Esophagus (tissue), 2 donors: ENCODE measurements at regions not wholly inside any gene's neighbourhood (a gene's known extent, or its start where the extent isn't known, plus 50 kb on each side); places are given as distances from the start of the nearest gene placed in this dataset.
"Not testable (repeated sequence)": the region's sequence is repeated elsewhere in the genome, so short reads cannot be mapped to it uniquely, and the experiment has no call there.

ENCODE experiments used
- H3K27ac ChIP-seq, 2 donors: one replicate each; pipeline ENCODE4 v1.5.1; 2013; ENCODE audit warnings: low read depth in 2 of 2, mild to moderate bottlenecking in 2 of 2, inconsistent platforms in 1 of 2, low read length in 1 of 2, moderate library complexity in 1 of 2
- H3K27me3 ChIP-seq, 2 donors: one replicate each; pipeline ENCODE4 v1.6.1; 2013; ENCODE audit warnings: low read length in 2 of 2, control low read depth in 1 of 2, mild to moderate bottlenecking in 1 of 2; ENCODE audit not compliant: insufficient read depth in 2 of 2, control insufficient read depth in 1 of 2
- H3K36me3 ChIP-seq, 2 donors: one replicate each; pipeline ENCODE4 v1.6.1; 2013; ENCODE audit warnings: low read length in 1 of 2; ENCODE audit not compliant: control insufficient read depth in 2 of 2, insufficient read depth in 2 of 2
- H3K4me1 ChIP-seq, 2 donors: one replicate each; pipeline ENCODE4 v1.6.1; 2013; ENCODE audit warnings: low read length in 1 of 2; ENCODE audit not compliant: control insufficient read depth in 2 of 2, insufficient read depth in 2 of 2
- H3K4me3 ChIP-seq, 2 donors: one replicate each; pipeline ENCODE4 v1.5.1; 2013; ENCODE audit warnings: low read length in 2 of 2, mild to moderate bottlenecking in 2 of 2, low read depth in 1 of 2, moderate library complexity in 1 of 2
- H3K9me3 ChIP-seq, 2 donors: one replicate each; pipeline ENCODE4 v1.6.1; 2013; ENCODE audit warnings: mild to moderate bottlenecking in 2 of 2, low read depth in 1 of 2, low read length in 1 of 2, moderate library complexity in 1 of 2; ENCODE audit not compliant: control insufficient read depth in 2 of 2, insufficient read depth in 1 of 2
- WGBS, 2 donors: extraction: QIAGEN DNeasy Blood & Tissue Kit; methylation state at CpG; one replicate each; pipeline ENCODE4 v1.1.7; 2013; 5-methylcytosine and 5-hydroxymethylcytosine counted together
- donor health status: healthy with polysubstance abuse.
- donor health status: Bipolar disorder and iron deficiency.

DNA sequence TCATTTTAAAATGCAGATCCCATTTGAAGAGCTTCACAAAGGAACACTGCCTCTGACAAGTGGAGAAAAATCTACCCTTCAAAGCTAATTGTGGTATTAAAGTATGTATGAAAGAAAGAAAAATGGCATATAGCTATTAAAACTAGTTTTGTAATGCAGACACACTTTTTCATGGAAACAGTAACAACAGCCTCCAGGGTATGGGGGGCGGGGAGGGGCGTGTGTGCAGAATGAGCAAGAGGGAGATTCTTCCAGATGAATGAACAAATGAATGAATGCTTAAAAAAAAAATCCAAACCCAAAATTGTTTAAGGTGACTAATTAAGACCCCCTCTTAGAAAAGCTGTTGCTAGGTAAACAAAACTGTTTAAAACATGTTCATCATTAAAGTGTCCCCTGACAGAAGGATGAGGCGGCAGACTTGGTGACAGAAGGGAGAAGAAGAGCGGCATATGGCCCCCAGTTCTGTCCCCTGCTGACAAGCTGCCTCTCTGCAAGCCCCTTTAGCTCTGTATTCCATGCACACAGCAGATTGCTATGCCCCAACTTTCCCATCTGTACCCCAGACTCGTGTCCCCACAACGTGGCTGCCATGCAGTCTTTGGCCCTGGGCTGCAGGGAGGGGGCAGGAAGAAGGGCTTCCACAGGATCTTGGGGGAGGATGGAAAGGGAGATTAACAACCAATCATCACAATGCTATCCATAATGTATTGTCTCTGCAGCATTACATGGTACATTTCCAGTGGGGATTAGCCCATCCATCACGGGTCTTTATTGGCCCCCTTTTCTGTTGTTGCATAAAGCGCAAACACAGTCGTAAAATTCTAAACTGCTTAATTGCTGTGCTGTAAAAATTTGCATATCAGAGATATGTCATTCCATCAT, 108.4 kb upstream of the OLIG3 start:
- H3K27me3 ChIP-seq: no peaks in the 10 kb centered on the region
- 60 to 63% methylated on average over 9 of the region's 9 CpGs for WGBS, 2 donors
- H3K9me3 ChIP-seq: no peaks in the 10 kb centered on the region

DNA sequence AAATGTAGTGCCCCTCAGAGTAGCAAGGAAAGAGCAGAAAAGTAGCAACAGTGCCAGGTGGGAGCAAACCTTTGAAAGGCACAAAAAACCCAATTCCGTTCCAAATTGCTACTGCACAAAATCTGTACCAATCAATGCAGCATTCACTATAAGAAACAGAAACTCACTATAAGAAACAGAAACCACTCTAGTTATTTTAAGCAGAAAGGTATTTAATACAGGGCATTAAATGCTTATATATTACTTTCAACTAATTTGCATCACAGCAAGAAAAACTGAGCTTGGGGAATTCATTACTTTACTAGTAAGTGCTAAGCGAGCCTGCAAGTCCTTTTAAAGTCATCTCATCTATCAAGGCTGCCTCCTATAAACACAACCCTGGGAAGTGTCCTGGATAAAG, 116.5 kb upstream of the OLIG3 start:
- H3K4me3 ChIP-seq: no peak overlapping the region
- 66 to 89% methylated on average over 2 of the region's 2 CpGs for WGBS, 2 donors
- H3K27me3 ChIP-seq: no peaks in the 10 kb centered on the region
- H3K4me1 ChIP-seq: no peaks in the 10 kb centered on the region
- no peak overlapping the region for H3K27ac ChIP-seq
- H3K36me3 ChIP-seq: no peaks in the 10 kb centered on the region
- H3K9me3 ChIP-seq: no peaks in the 10 kb centered on the region

More for the DNA sequence above, 108.4 kb upstream of the OLIG3 start:
- Histone ChIP-seq H3K4me3 (no peak overlapping the region), H3K27ac (no peak overlapping the region), H3K4me1 (no peaks in the 10 kb centered on the region), H3K36me3 (no peaks in the 10 kb centered on the region)

DNA sequence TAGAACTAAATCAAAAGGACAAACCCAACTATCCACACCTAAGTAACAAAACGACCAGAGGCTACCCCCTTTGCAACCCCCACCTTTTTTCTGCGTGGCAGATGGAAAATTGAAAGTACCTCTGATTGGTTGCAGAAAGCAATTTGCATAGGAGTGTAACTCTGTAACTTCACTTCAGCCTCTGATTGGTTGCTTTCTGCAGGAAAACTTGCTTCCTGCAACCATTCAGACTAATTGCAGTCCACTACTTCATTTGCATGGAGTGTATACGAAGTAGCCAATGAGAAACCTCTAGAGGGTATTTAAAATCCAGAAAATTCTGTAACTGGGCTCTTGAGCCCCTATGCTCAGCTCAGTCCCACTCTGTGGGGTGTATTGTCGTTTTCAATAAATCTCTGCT, 129.1 kb upstream of the OLIG3 start:
- H3K9me3 ChIP-seq: no peaks in the 10 kb centered on the region

DNA sequence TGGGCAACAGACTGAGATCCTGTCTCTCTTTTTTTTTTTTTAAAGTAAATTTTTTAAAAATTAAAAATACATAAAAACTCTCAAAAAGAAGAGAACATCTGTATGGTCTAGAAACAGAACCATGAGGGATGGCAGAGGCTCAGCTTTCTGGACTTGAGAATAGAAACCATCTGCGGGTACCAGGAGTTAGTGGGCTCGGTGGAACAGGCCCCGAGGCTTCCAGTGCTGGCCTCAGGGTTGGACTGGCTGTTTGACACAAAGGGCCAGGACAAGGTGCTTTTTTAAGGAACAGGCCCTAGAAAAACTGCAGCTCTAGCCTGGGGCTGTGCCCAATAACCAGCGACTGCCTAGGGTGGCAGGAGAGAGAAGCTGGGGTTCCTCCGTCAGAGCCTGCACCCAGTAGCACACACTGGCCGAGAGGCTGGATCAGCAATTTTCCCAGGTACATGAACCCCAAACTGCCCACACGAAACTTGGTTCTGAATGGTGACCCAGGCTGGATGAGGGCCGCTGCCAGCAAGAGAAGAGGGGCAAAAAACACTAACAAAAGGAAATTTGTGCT, 131.0 kb upstream of the OLIG3 start:
- H3K36me3 ChIP-seq: no peaks in the 10 kb centered on the region
- no peaks in the 10 kb centered on the region for H3K4me1 ChIP-seq
- no peaks in the 10 kb centered on the region for H3K27me3 ChIP-seq
- no peak overlapping the region for H3K4me3 ChIP-seq
- no peak overlapping the region for H3K27ac ChIP-seq
- H3K9me3 ChIP-seq: no peaks in the 10 kb centered on the region
- WGBS, 2 donors: 92 to 95% methylated on average over 8 of the region's 8 CpGs

More for the DNA sequence above, 129.1 kb upstream of the OLIG3 start:
- 50 to 56% methylated on average over 4 of the region's 4 CpGs for WGBS, 2 donors
- Histone ChIP-seq H3K27me3 (no peaks in the 10 kb centered on the region), H3K4me3 (no peak overlapping the region), H3K4me1 (no peaks in the 10 kb centered on the region), H3K27ac (no peak overlapping the region), H3K36me3 (no peaks in the 10 kb centered on the region)

DNA sequence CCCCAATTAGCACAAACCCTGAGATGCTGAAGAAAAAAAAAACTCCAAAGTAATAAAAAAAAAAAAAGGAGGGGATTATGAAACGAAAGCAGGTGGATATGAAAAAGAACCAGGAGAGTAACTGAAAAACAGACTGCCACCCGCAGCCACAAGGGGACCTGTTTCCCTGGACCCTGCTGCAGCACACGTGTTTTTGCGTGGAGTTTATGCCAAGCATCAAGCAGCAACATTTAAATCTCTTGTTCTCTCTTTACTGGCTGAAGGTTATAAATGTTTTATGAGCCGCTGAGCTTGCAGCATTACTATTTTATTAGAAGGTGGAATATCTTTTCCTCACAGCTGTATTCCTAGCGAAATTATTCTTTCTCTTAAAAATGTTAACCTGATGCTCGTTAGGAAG, 131.6 kb upstream of the OLIG3 start:
- WGBS, 2 donors: 66 to 72% methylated on average over 7 of the region's 7 CpGs

DNA sequence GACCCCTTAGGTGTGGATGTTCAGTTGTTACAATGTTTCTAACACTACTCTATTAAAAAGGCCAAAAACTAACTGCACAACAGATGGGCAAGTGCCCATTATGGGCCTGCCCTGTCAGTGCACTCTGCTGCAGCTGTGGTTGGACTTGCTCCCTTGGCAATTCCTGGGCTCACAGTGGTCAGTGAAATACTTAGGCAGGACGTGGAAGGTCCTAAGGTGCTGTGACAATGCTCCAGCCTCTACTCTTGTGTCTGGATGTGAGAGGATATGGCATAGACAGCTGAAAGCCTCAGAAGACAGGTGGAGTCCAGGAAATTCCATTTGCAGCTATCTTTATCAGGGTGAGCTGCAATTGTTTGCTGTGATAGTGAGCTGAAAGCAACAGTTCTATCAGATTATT, 136.5 kb upstream of the OLIG3 start:
- Histone ChIP-seq H3K27me3 (no peaks in the 10 kb centered on the region), H3K27ac (no peak overlapping the region), H3K4me1 (no peaks in the 10 kb centered on the region), H3K4me3 (no peak overlapping the region), H3K9me3 (no peaks in the 10 kb centered on the region), H3K36me3 (no peaks in the 10 kb centered on the region)
- 50 to 66% methylated on average over 1 of the region's 1 CpG for WGBS, 2 donors

More for the DNA sequence above, 131.6 kb upstream of the OLIG3 start:
- Histone ChIP-seq H3K36me3 (no peaks in the 10 kb centered on the region), H3K27me3 (no peaks in the 10 kb centered on the region), H3K4me3 (no peak overlapping the region), H3K27ac (no peak overlapping the region), H3K4me1 (no peaks in the 10 kb centered on the region), H3K9me3 (no peaks in the 10 kb centered on the region)

DNA sequence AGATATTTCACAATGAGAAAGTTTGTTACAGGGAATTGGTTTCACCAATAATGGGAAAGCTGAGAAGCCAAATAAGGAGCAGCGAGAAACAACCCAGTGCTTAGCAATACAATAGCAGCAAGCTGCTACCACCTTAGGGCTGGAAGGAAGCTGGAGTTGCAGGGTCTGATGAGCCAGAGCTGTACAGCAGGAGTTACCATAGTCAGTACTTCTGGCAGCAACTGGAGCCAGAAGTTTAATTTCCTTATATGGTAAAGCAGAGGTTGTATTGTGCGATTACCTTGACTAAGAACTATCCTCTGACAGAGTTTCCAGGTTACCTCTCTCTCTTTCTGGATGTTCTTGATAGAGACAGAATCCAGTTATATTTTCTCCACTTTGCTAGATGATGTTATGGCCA, 137.1 kb upstream of the OLIG3 start:
- WGBS, 2 donors: 59 to 75% methylated on average over 2 of the region's 2 CpGs
- Histone ChIP-seq H3K27ac (no peak overlapping the region), H3K4me1 (no peaks in the 10 kb centered on the region), H3K36me3 (no peaks in the 10 kb centered on the region), H3K9me3 (no peaks in the 10 kb centered on the region), H3K27me3 (no peaks in the 10 kb centered on the region), H3K4me3 (no peak overlapping the region)

DNA sequence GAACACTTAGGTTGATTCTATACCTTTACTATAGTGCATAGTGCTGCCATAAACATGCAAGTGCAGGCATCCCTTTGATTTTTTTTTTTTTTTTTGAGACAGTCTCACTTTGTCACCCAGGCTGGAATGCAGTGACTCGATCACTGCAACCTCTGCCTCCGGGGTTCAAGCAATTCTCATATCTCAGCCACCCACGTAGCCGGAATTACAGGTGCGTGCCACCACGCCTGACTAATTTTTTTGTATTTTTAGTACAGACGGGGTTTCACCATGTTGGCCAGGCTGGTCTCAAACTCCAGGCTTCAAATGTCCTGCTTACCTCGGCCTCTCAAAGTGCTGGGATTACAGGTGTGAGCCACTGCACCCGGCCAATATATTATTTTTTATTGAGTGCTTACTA, 140.0 kb upstream of the OLIG3 start:
- not testable (repeated sequence) for H3K4me3 ChIP-seq, H3K9me3 ChIP-seq, H3K27ac ChIP-seq, H3K27me3 ChIP-seq, H3K36me3 ChIP-seq, H3K4me1 ChIP-seq
- 73 to 82% methylated on average over 9 of the region's 9 CpGs for WGBS, 2 donors

DNA sequence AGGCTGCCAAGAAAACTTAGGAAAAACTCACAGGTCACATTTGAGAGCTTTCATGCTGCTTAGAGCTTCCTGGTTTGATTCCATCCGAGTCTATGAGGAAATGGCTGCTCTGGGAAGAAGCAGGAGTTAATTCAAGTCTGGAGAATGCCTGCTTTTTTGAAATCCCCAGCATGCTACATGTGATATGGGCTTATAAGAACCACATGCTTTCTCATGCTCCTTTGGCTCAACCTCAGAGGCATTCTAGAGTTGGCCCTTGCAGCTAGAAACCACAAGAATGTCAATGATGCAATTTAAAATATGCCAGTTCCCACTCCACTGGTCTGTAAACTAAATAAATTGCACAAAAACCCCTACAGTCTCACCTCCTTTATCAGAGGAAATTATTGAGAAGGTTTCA, 142.9 kb upstream of the OLIG3 start:
- Histone ChIP-seq H3K27me3 (no peaks in the 10 kb centered on the region), H3K9me3 (no peaks in the 10 kb centered on the region), H3K4me1 (no peaks in the 10 kb centered on the region), H3K4me3 (no peak overlapping the region), H3K36me3 (no peaks in the 10 kb centered on the region), H3K27ac (no peak overlapping the region)
- WGBS, 2 donors: 19 to 35% methylated on average over 1 of the region's 1 CpG
